ENCODE measurements at regions not wholly inside any gene's neighbourhood (a gene's known extent, or its start where the extent isn't known, plus 50 kb on each side); places are given as distances from the start of the nearest gene placed in this dataset.

DNA sequence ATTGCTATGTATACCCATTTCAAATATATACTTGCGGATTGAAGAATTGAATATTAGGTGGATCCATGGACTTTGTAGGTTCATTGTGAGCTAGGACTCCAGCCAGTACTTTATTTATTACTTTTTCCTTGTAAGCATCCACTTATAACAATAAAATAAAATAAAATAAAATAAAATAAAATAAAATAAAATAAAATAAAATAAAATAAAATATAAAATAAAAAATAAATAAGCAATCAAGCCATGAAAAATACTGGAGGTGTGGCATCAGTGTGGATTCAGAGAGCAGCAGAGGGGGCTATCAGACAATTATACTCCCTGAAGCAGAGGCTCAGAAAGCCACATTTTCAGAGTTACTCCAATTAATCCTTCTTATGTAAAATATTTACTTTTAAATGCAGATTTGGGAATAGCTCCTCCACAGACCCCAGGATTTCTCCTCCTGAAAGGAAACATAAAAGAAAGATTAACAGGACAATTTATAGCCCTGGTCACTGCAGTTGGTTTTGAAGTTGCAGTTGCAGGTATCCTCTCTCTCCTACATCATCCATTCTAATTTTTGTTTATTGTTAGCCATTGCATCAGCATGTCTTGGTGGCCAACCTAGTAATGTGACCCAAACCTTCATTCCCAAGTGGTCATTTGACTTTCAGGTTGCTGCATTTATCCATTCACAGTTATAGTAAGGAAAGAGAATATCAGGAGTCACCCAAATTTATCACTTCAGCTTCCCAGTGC lies 2025.2 kb upstream of the IGFBP7 start:
- Histone ChIP-seq H3K9me3 (no peaks in the 10 kb centered on the region), H3K4me1 (no peaks in the 10 kb centered on the region), H3K27me3 (no peaks in the 10 kb centered on the region), H3K4me3 (no peak overlapping the region), H3K36me3 (ENCODE audit: low read depth, missing control alignments) (no peaks in the 10 kb centered on the region), H3K27ac (no peak overlapping the region)
- WGBS, 2 donors: 94 to 97% methylated on average over 1 of the region's 1 CpG
- intact Hi-C loops (cut with DNase I; ENCODE audit: low total_unique reads): no loop called here
- TF ChIP-seq, protein P1, sequence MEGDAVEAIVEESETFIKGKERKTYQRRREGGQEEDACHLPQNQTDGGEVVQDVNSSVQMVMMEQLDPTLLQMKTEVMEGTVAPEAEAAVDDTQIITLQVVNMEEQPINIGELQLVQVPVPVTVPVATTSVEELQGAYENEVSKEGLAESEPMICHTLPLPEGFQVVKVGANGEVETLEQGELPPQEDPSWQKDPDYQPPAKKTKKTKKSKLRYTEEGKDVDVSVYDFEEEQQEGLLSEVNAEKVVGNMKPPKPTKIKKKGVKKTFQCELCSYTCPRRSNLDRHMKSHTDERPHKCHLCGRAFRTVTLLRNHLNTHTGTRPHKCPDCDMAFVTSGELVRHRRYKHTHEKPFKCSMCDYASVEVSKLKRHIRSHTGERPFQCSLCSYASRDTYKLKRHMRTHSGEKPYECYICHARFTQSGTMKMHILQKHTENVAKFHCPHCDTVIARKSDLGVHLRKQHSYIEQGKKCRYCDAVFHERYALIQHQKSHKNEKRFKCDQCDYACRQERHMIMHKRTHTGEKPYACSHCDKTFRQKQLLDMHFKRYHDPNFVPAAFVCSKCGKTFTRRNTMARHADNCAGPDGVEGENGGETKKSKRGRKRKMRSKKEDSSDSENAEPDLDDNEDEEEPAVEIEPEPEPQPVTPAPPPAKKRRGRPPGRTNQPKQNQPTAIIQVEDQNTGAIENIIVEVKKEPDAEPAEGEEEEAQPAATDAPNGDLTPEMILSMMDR (IDR thresholded peaks at IDR 0.05): no peak
- TF ChIP-seq POLR2A (IDR thresholded peaks at IDR 0.05): no peak
- DNase-seq: no peak

DNA sequence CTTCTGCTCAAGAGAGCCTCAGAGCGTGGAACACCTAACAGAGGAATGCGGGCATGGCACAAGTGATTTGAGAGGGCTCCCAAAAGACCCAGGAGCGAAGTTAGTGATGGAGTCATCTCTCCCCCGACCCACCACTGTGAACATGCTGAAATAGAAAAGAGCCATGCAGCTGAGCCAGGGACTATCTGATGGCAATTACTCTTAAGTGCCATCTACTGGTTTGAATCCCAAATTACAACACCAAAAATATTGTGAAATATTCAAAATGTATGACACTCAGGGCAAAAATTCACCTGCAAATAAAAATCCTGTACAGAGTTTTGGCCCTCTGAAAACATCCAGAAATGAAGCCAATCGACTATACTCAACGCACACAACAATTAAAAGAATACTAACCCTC lies 2038.9 kb upstream of the ADGRL3 start:
- WGBS, 2 donors: 64 to 76% methylated on average over 4 to 6 of the region's 6 CpGs

DNA sequence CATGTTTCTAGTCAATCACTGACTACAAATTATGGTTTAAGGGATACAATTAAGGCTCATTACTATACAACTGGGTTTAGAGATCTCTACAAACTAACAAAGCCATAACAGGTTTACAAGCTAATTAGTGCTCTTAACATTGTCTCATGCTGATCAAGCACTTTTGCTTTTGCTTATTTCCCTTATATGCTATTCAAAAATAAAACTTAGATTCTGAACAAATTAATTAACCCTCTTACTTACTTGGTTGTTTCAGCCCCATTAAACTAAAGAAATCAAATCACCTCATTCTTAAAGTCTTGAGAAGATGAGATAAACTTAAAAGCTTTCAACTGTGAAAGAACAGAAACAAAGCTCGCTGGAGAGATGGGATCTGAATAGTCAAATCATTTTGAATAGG lies 2024.5 kb upstream of the ADGRL3 start:
- DNase-seq: no peak
- TF ChIP-seq, protein P1 (IDR thresholded peaks at IDR 0.05): no peak
- no peak for TF ChIP-seq POLR2A (IDR thresholded peaks at IDR 0.05)
- no peaks in the 10 kb centered on the region for H3K4me1 ChIP-seq
- no peak overlapping the region for H3K4me3 ChIP-seq
- no peaks in the 10 kb centered on the region for H3K36me3 ChIP-seq (ENCODE audit: low read depth, missing control alignments)
- 27 to 87% methylated on average over 1 of the region's 1 CpG for WGBS, 2 donors
- no peaks in the 10 kb centered on the region for H3K9me3 ChIP-seq
- H3K27ac ChIP-seq: no peak overlapping the region
- H3K27me3 ChIP-seq: no peaks in the 10 kb centered on the region
- intact Hi-C loops (cut with DNase I; ENCODE audit: low total_unique reads): no loop called here

More for the DNA sequence above, 2038.9 kb upstream of the ADGRL3 start:
- DNase-seq: no peak
- intact Hi-C loops (cut with DNase I; ENCODE audit: low total_unique reads): no loop called here
- Histone ChIP-seq H3K4me1 (no peaks in the 10 kb centered on the region), H3K27me3 (no peaks in the 10 kb centered on the region), H3K27ac (no peak overlapping the region), H3K4me3 (no peak overlapping the region), H3K36me3 (ENCODE audit: low read depth, missing control alignments) (no peaks in the 10 kb centered on the region), H3K9me3 (no peaks in the 10 kb centered on the region)
- TF ChIP-seq, protein P1 (IDR thresholded peaks at IDR 0.05): no peak
- no peak for TF ChIP-seq POLR2A (IDR thresholded peaks at IDR 0.05)

DNA sequence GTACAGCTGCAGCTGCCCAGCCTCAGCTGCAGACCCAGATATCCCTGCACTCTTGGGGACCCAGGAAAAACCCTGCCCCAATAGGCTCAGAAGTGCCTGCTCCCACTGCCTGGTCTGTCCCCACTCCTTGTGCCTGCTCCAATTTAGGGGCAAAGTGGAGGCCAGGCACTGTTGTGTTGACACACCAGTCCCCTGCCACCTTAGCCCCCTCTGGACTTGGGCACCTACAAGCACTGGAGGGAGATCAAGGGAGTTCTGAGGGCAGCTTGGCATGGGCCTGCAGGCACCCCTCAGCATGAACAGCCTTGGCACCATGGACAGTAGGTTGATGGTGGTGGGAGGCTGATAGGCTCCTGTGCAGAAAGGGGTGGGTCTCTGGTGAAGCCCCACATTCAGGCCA lies 2020.8 kb upstream of the ADGRL3 start:
- Histone ChIP-seq H3K4me3 (no peak overlapping the region), H3K9me3 (no peaks in the 10 kb centered on the region), H3K4me1 (no peaks in the 10 kb centered on the region), H3K27me3 (no peaks in the 10 kb centered on the region), H3K36me3 (ENCODE audit: low read depth, missing control alignments) (no peaks in the 10 kb centered on the region), H3K27ac (no peak overlapping the region)
- DNase-seq: no peak
- TF ChIP-seq POLR2A (IDR thresholded peaks at IDR 0.05): no peak
- TF ChIP-seq, protein P1 (IDR thresholded peaks at IDR 0.05): no peak
- intact Hi-C loops (cut with DNase I; ENCODE audit: low total_unique reads): no loop called here

DNA sequence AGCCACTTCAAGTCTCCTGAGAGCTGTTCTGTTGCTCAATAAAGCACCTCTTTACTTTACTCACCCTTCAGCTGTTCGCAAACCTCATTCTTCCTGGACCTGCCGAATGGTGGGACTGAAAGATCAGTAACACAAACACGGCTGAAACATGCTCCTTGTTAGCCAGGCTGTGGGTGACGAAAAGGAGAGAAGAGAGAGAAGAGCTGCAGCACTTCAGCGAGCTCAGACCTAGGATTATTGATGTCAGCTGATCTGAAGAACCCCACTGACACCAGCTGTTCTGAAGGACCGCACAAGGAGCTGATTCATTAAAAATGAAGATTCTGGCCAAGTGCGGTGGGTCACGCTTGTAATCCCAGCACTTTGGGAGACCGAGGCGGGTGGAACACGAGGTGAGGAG lies 2020.0 kb upstream of the ADGRL3 start:
- WGBS, 2 donors: 55 to 71% methylated on average over 11 of the region's 11 CpGs
- Histone ChIP-seq H3K9me3 (no peaks in the 10 kb centered on the region), H3K4me3 (no peak overlapping the region), H3K36me3 (ENCODE audit: low read depth, missing control alignments) (no peaks in the 10 kb centered on the region), H3K4me1 (no peaks in the 10 kb centered on the region), H3K27me3 (no peaks in the 10 kb centered on the region), H3K27ac (no peak overlapping the region)
- TF ChIP-seq, protein P1 (IDR thresholded peaks at IDR 0.05): no peak
- no peak for TF ChIP-seq POLR2A (IDR thresholded peaks at IDR 0.05)
- intact Hi-C loops (cut with DNase I; ENCODE audit: low total_unique reads): no loop called here
- DNase-seq: no peak

All from testis (tissue), 2 donors.